Liver (tissue), 8 donors: ENCODE measurements at regions not wholly inside any gene's neighbourhood (a gene's known extent, or its start where the extent isn't known, plus 50 kb on each side); places are given as distances from the start of the nearest gene placed in this dataset.
A peak's percentile ranks its signal among the peaks of the same experiment; 100 is the strongest.

ENCODE experiments used
- DNase-seq: peaks from one replicate; pipeline ENCODE4 v3.0.0-alpha.2; 2017; ENCODE audit warnings: low spot score
- H3K27ac ChIP-seq, 2 donors: one replicate each; pipeline ENCODE4 v1.7.0; 2013; ENCODE audit warnings: inconsistent platforms in 2 of 2, low read length in 2 of 2, control low read depth in 1 of 2, low read depth in 1 of 2, mild to moderate bottlenecking in 1 of 2
- H3K27me3 ChIP-seq, 4 donors: one replicate each; pipeline versions ENCODE4 v1.6.1 to v1.7.0; 2013; ENCODE audit warnings: low read length in 3 of 4, inconsistent platforms in 1 of 4, mild to moderate bottlenecking in 1 of 4, moderate library complexity in 1 of 4; ENCODE audit not compliant: control insufficient read depth in 4 of 4, insufficient read depth in 4 of 4
- H3K36me3 ChIP-seq, 4 donors: one replicate each; pipeline versions ENCODE4 v1.6.1 to v1.7.0; 2013; ENCODE audit warnings: low read length in 3 of 4, mild to moderate bottlenecking in 3 of 4, low read depth in 1 of 4, moderate library complexity in 1 of 4; ENCODE audit not compliant: control insufficient read depth in 4 of 4, insufficient read depth in 3 of 4
- H3K4me1 ChIP-seq, 4 donors: one replicate each; pipeline versions ENCODE4 v1.6.1 to v1.7.0; 2013; ENCODE audit warnings: low read length in 3 of 4, mild to moderate bottlenecking in 3 of 4, moderate library complexity in 1 of 4; ENCODE audit not compliant: control insufficient read depth in 4 of 4, insufficient read depth in 4 of 4
- H3K4me3 ChIP-seq, 3 donors: one replicate each; pipeline versions ENCODE4 v1.6.1 to v1.7.0; 2013; ENCODE audit warnings: low read length in 3 of 3, control low read depth in 1 of 3, low read depth in 1 of 3, mild to moderate bottlenecking in 1 of 3
- H3K9ac ChIP-seq, 2 donors: one replicate each; pipeline ENCODE4 v1.7.0; 2013; ENCODE audit warnings: low read length in 2 of 2, mild to moderate bottlenecking in 2 of 2, moderate library complexity in 2 of 2, control low read depth in 1 of 2, low read depth in 1 of 2
- H3K9me3 ChIP-seq, 4 donors: one replicate each; pipeline versions ENCODE4 v1.6.1 to v1.7.0; 2013; ENCODE audit warnings: low read length in 3 of 4; ENCODE audit not compliant: control insufficient read depth in 4 of 4
- ATF3 ChIP-seq: IDR thresholded peaks from 2 replicates; pipeline ENCODE4 v1.6.1; 2016; ENCODE audit warnings: antibody characterized with exemption
- CTCF ChIP-seq: fragments of 150-350 bp; IDR thresholded peaks from 2 replicates; pipeline ENCODE4 v1.5.1; 2017; ENCODE audit warnings: improper control_type of control experiment, low read depth, low read length; ENCODE audit not compliant: missing input control
- EGR1 ChIP-seq, 2 donors: IDR thresholded peaks; 2 replicates each; pipeline ENCODE4 v1.6.1; 2016 to 2018; ENCODE audit warnings: antibody characterized with exemption in 2 of 2, low read depth in 2 of 2
- FOXA1 ChIP-seq: IDR thresholded peaks from 2 replicates; pipeline ENCODE4 v1.6.1; 2016; ENCODE audit warnings: antibody characterized with exemption
- FOXA2 ChIP-seq: IDR thresholded peaks from 2 replicates; pipeline ENCODE4 v1.6.1; 2016; ENCODE audit warnings: antibody characterized with exemption
- GABPA ChIP-seq, 2 donors: IDR thresholded peaks in 1 of 2; conservative IDR thresholded peaks in 1 of 2; 2 replicates each; pipeline ENCODE4 v1.6.1; 2016; ENCODE audit warnings: antibody characterized with exemption in 2 of 2, mild to moderate bottlenecking in 1 of 2, moderate library complexity in 1 of 2
- HNF4A ChIP-seq, 2 donors: conservative IDR thresholded peaks; 2 replicates each; pipeline ENCODE4 v1.6.1; 2016; ENCODE audit warnings: antibody characterized with exemption in 2 of 2, mild to moderate bottlenecking in 2 of 2
- HNF4G ChIP-seq: IDR thresholded peaks from 2 replicates; pipeline ENCODE4 v1.6.1; 2016; ENCODE audit warnings: antibody characterized with exemption
- JUND ChIP-seq, 2 donors: IDR thresholded peaks; 2 replicates each; pipeline ENCODE4 v1.6.1; 2016; ENCODE audit warnings: antibody characterized with exemption in 2 of 2
- MAX ChIP-seq: IDR thresholded peaks from 2 replicates; pipeline ENCODE4 v1.6.1; 2016; ENCODE audit warnings: antibody characterized with exemption
- NR2F2 ChIP-seq: IDR thresholded peaks from 2 replicates; pipeline ENCODE4 v1.6.1; 2016; ENCODE audit warnings: antibody characterized with exemption
- RAD21 ChIP-seq, 2 donors: IDR thresholded peaks; 2 replicates each; pipeline ENCODE4 v1.6.1; 2016; ENCODE audit warnings: antibody characterized with exemption in 2 of 2, mild to moderate bottlenecking in 2 of 2
- REST ChIP-seq: IDR thresholded peaks from 2 replicates; pipeline ENCODE4 v1.6.1; 2016; ENCODE audit warnings: antibody characterized with exemption, mild to moderate bottlenecking
- RXRA ChIP-seq, 2 donors: IDR thresholded peaks; 2 replicates each; pipeline ENCODE4 v1.6.1; 2017 to 2018; ENCODE audit warnings: antibody characterized with exemption in 2 of 2, mild to moderate bottlenecking in 1 of 2
- SP1 ChIP-seq: IDR thresholded peaks from 2 replicates; pipeline ENCODE4 v1.6.1; 2018; ENCODE audit warnings: antibody characterized with exemption, mild to moderate bottlenecking
- TAF1 ChIP-seq: conservative IDR thresholded peaks from 2 replicates; pipeline ENCODE4 v1.6.1; 2016; ENCODE audit warnings: antibody characterized with exemption, mild to moderate bottlenecking
- YY1 ChIP-seq: IDR thresholded peaks from 2 replicates; pipeline ENCODE4 v1.6.1; 2016; ENCODE audit warnings: antibody characterized with exemption, mild to moderate bottlenecking
- ZBTB33 ChIP-seq: IDR thresholded peaks from 2 replicates; pipeline ENCODE4 v1.6.1; 2016; ENCODE audit warnings: antibody characterized with exemption
- WGBS: extraction: QIAGEN DNeasy Blood & Tissue Kit; methylation state at CpG from one replicate; pipeline ENCODE4 v1.1.7; 2013; 5-methylcytosine and 5-hydroxymethylcytosine counted together
- donor health status: healthy.
- donor health status: healthy.
- donor health status: healthy.
- donor health status: healthy.
- donor health status: healthy.

GRCh38 chr5:74266132-74266531 lies 374.4 kb downstream of the ENC1 start:
- no peak for DNase-seq
- Histone ChIP-seq H3K27ac (no peak overlapping the region), H3K4me3 (no peak overlapping the region), H3K9ac (no peak overlapping the region), H3K4me1 (no peaks in the 10 kb centered on the region), H3K9me3 (no peaks in the 10 kb centered on the region), H3K36me3 (no peaks in the 10 kb centered on the region), H3K27me3 (no peaks in the 10 kb centered on the region)
- 71% methylated on average over 2 of the region's 2 CpGs for WGBS
- no peak for TF ChIP-seq ZBTB33
- peak; percentile 95 for TF ChIP-seq NR2F2

- no peaks in the 10 kb centered on the region for H3K27me3 ChIP-seq
- no peak overlapping the region for H3K9ac ChIP-seq
- H3K9me3 ChIP-seq = no peaks in the 10 kb centered on the region
- TF ChIP-seq REST = no peak
- no peak for TF ChIP-seq EGR1 (IDR thresholded peaks at IDR 0.05; ENCODE audit: low read depth in 2 of 2)
- no peak for TF ChIP-seq TAF1
- TF ChIP-seq CTCF = no peak
- no peak for TF ChIP-seq SP1
- no peak for TF ChIP-seq NR2F2
- TF ChIP-seq MAX = no peak
- TF ChIP-seq GABPA (IDR thresholded peaks at IDR 0.05 in 1 of 2, conservative IDR thresholded peaks at IDR 0.05 in 1 of 2) = no peak
- no peak for TF ChIP-seq ZBTB33
- TF ChIP-seq HNF4G = no peak
- no peak for TF ChIP-seq RAD21 (IDR thresholded peaks at IDR 0.05)
- no peak for TF ChIP-seq FOXA1
- no peak for TF ChIP-seq JUND (IDR thresholded peaks at IDR 0.05)
- no peak for TF ChIP-seq HNF4A (conservative IDR thresholded peaks at IDR 0.05)
- no peak for TF ChIP-seq ATF3
- TF ChIP-seq RXRA (IDR thresholded peaks at IDR 0.05) = no peak
- no peak for TF ChIP-seq YY1
- no peak for TF ChIP-seq FOXA2
- H3K27ac ChIP-seq = no peak overlapping the region
- H3K4me3 ChIP-seq = no peak overlapping the region
- WGBS = 97% methylated on average over 1 of the region's 1 CpG
- H3K36me3 ChIP-seq = no peaks in the 10 kb centered on the region
- no peak for DNase-seq
- peaks cover 0 to 4% (median 0%) of the 10 kb centered on the region in 4 donors for H3K4me1 ChIP-seq
These were observed 377.9 kb downstream of the ENC1 start for GRCh38 chr5:74262544-74263207.
